ENCODE measurements at regions not wholly inside any gene's neighbourhood (a gene's known extent, or its start where the extent isn't known, plus 50 kb on each side); places are given as distances from the start of the nearest gene placed in this dataset.
"Not testable (repeated sequence)": the region's sequence is repeated elsewhere in the genome, so short reads cannot be mapped to it uniquely, and the experiment has no call there.

DNA sequence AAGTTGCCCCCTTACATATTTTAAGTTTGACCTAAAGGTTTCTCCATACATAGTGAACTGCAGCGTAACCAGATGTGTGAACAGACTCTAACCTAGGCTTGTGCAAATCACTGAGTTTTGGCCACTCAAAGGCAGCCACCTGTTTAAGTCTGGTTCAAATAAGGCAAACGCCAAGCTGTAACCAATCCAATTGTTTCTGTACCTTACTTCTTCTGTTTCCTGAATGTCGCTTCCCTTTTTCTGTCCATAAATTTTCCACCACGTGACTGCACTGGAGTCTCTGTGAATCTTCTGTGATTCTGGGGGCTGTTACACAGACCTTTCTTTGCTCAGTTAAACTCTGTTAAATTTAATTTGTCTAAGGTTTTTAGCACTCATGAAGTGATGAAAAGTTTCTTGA lies 618.8 kb downstream of the GLUD2 start:
- ChIA-PET CTCF (no interaction called here), POLR2A (no interaction called here)
- Histone ChIP-seq H3K27ac (ENCODE audit: low read length) (no peak overlapping the region), H3K9me3 (ENCODE audit: control insufficient read depth, insufficient read depth, low read depth, low read length) (no peaks in the 10 kb centered on the region), H3K36me3 (ENCODE audit: control insufficient read depth, insufficient read depth, low read length) (no peaks in the 10 kb centered on the region), H3K4me3 (ENCODE audit: low read depth in 2 of 2, low read length in 2 of 2) (no peak overlapping the region), H3K27me3 (ENCODE audit: control insufficient read depth, insufficient read depth, low read length) (no peaks in the 10 kb centered on the region), H3K4me1 (ENCODE audit: control insufficient read depth, insufficient read depth, low read length) (no peaks in the 10 kb centered on the region)
- in situ Hi-C loops (cut with HindIII; ENCODE audit: low pct_unique_long_range_greater_than_20kb, low sequenced_read_pairs) (no loop called here), intact Hi-C loops (cut with micrococcal nuclease; ENCODE audit: unreplicated experiment) (no loop called here)
- DNase-seq (ENCODE audit: low read depth, low spot score) (no peak), ATAC-seq (no peak)
- no TSS peak for BruUV-seq (replicated peaks)
- TF ChIP-seq, protein P1, sequence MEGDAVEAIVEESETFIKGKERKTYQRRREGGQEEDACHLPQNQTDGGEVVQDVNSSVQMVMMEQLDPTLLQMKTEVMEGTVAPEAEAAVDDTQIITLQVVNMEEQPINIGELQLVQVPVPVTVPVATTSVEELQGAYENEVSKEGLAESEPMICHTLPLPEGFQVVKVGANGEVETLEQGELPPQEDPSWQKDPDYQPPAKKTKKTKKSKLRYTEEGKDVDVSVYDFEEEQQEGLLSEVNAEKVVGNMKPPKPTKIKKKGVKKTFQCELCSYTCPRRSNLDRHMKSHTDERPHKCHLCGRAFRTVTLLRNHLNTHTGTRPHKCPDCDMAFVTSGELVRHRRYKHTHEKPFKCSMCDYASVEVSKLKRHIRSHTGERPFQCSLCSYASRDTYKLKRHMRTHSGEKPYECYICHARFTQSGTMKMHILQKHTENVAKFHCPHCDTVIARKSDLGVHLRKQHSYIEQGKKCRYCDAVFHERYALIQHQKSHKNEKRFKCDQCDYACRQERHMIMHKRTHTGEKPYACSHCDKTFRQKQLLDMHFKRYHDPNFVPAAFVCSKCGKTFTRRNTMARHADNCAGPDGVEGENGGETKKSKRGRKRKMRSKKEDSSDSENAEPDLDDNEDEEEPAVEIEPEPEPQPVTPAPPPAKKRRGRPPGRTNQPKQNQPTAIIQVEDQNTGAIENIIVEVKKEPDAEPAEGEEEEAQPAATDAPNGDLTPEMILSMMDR (IDR thresholded peaks at IDR 0.05): no peak
- TF ChIP-seq SIN3A (IDR thresholded peaks at IDR 0.05; ENCODE audit: borderline replicate concordance, insufficient read depth, low read depth, low read length): no peak
- no peak for TF ChIP-seq TCF7L2 (IDR thresholded peaks at IDR 0.05; ENCODE audit: low read depth, low read length)
- TF ChIP-seq, protein P2, sequence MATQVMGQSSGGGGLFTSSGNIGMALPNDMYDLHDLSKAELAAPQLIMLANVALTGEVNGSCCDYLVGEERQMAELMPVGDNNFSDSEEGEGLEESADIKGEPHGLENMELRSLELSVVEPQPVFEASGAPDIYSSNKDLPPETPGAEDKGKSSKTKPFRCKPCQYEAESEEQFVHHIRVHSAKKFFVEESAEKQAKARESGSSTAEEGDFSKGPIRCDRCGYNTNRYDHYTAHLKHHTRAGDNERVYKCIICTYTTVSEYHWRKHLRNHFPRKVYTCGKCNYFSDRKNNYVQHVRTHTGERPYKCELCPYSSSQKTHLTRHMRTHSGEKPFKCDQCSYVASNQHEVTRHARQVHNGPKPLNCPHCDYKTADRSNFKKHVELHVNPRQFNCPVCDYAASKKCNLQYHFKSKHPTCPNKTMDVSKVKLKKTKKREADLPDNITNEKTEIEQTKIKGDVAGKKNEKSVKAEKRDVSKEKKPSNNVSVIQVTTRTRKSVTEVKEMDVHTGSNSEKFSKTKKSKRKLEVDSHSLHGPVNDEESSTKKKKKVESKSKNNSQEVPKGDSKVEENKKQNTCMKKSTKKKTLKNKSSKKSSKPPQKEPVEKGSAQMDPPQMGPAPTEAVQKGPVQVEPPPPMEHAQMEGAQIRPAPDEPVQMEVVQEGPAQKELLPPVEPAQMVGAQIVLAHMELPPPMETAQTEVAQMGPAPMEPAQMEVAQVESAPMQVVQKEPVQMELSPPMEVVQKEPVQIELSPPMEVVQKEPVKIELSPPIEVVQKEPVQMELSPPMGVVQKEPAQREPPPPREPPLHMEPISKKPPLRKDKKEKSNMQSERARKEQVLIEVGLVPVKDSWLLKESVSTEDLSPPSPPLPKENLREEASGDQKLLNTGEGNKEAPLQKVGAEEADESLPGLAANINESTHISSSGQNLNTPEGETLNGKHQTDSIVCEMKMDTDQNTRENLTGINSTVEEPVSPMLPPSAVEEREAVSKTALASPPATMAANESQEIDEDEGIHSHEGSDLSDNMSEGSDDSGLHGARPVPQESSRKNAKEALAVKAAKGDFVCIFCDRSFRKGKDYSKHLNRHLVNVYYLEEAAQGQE (IDR thresholded peaks at IDR 0.05; ENCODE audit: insufficient read depth in 1 of 2, low read depth in 2 of 2, low read length in 1 of 2): no peak
- TF ChIP-seq POLR2AphosphoS5 (IDR thresholded peaks at IDR 0.05; ENCODE audit: low read depth, low read length): no peak

DNA sequence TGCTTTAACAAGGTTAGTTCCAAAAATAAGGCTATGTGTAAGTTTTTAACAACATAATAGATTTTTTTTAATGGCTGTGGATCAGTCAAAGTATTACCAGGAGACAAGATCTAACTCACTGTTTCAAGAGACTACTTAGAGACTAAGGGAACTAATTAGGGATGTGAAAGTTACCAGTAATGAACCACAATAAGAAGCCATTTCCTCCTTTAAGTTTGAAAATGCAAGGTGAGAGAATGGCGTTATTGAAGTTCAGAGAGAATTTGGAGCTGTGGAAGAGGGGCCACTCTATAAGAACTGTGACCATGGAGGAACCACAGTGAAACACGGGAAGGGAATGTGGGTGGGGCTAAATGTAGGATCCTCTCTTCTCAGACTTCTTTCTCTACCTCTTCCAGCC lies 624.2 kb downstream of the GLUD2 start:
- no peak overlapping the region for H3K4me3 ChIP-seq (ENCODE audit: low read depth in 2 of 2, low read length in 2 of 2)
- no peak overlapping the region for H3K27ac ChIP-seq (ENCODE audit: low read length)
- ChIA-PET POLR2A (no interaction called here), CTCF (no interaction called here)
- ATAC-seq (no peak), DNase-seq (ENCODE audit: low read depth, low spot score) (no peak)
- H3K36me3 ChIP-seq (ENCODE audit: control insufficient read depth, insufficient read depth, low read length): no peaks in the 10 kb centered on the region
- no peak for TF ChIP-seq TCF7L2 (IDR thresholded peaks at IDR 0.05; ENCODE audit: low read depth, low read length)
- no peak for TF ChIP-seq POLR2AphosphoS5 (IDR thresholded peaks at IDR 0.05; ENCODE audit: low read depth, low read length)
- TF ChIP-seq, protein P2 (IDR thresholded peaks at IDR 0.05; ENCODE audit: insufficient read depth in 1 of 2, low read depth in 2 of 2, low read length in 1 of 2): no peak
- no peak for TF ChIP-seq SIN3A (IDR thresholded peaks at IDR 0.05; ENCODE audit: borderline replicate concordance, insufficient read depth, low read depth, low read length)
- TF ChIP-seq, protein P1 (IDR thresholded peaks at IDR 0.05): no peak
- H3K9me3 ChIP-seq (ENCODE audit: control insufficient read depth, insufficient read depth, low read depth, low read length): no peaks in the 10 kb centered on the region
- BruUV-seq (replicated peaks): no TSS peak
- H3K27me3 ChIP-seq (ENCODE audit: control insufficient read depth, insufficient read depth, low read length): no peaks in the 10 kb centered on the region
- in situ Hi-C loops (cut with HindIII; ENCODE audit: low pct_unique_long_range_greater_than_20kb, low sequenced_read_pairs): no loop called here
- H3K4me1 ChIP-seq (ENCODE audit: control insufficient read depth, insufficient read depth, low read length): no peaks in the 10 kb centered on the region
- intact Hi-C loops (cut with micrococcal nuclease; ENCODE audit: unreplicated experiment): no loop called here

DNA sequence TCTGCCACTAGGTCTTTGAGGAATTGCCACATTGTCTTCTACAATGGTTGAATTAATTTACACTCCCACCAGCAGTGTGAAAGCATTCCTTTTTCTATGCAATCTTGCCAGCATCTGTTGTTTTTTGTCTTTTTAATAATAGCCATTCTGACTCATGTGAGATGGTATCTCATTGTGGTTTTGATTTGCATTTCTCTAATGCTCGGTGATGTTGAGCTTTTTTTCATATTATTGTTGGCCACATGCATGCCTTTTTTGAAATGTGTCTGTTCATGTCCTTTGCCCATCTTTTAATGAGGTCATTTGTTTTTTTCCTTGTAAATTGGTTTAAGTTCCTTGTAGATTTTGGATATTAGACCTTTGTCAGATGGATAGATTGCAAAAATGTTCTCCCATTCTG lies 661.8 kb downstream of the GLUD2 start:
- DNase-seq (ENCODE audit: low read depth, low spot score): not testable (repeated sequence)

More for the DNA sequence above, 661.8 kb downstream of the GLUD2 start:
- POLR2A ChIA-PET; ATAC-seq; H3K4me3 ChIP-seq (ENCODE audit: low read depth in 2 of 2, low read length in 2 of 2); intact Hi-C loops (cut with micrococcal nuclease; ENCODE audit: unreplicated experiment); H3K36me3 ChIP-seq (ENCODE audit: control insufficient read depth, insufficient read depth, low read length); in situ Hi-C loops (cut with HindIII; ENCODE audit: low pct_unique_long_range_greater_than_20kb, low sequenced_read_pairs); CTCF ChIA-PET; H3K27ac ChIP-seq (ENCODE audit: low read length); H3K9me3 ChIP-seq (ENCODE audit: control insufficient read depth, insufficient read depth, low read depth, low read length); H3K4me1 ChIP-seq (ENCODE audit: control insufficient read depth, insufficient read depth, low read length); BruUV-seq (replicated peaks); H3K27me3 ChIP-seq (ENCODE audit: control insufficient read depth, insufficient read depth, low read length): not testable (repeated sequence)

Data from Panc1 (cell line).